Head of caudate nucleus (tissue), 42 donors: ENCODE measurements at regions not wholly inside any gene's neighbourhood (a gene's known extent, or its start where the extent isn't known, plus 50 kb on each side); places are given as distances from the start of the nearest gene placed in this dataset.

ENCODE experiments used
- DNase-seq, 42 donors: peaks; one replicate each; pipeline versions ENCODE4 v3.0.0 to v3.0.0-alpha.2; 2020 to 2021; ENCODE audit warnings: mixed read lengths in 7 of 42
- intact Hi-C: fragments of 100-400 bp; cut with DNase I; formaldehyde crosslinking; loops from one replicate; pipeline ENCODE4 v1.15.0; 2022

- no peak for DNase-seq
- intact Hi-C loops, result no loop called here
Observed at GRCh38 chr12:118880720-118881493, 100.4 kb upstream of the SRRM4 start.

- intact Hi-C loops, result no loop called here
Observed at GRCh38 chr12:118884226-118884625, 97.1 kb upstream of the SRRM4 start.

GRCh38 chr12:118900993-118901392 is 80.3 kb upstream of the SRRM4 start:
- intact Hi-C loops, result no loop called here
- DNase-seq, result no peak

More at GRCh38 chr12:118884226-118884625, 97.1 kb upstream of the SRRM4 start:
- no peak for DNase-seq

- intact Hi-C loops, result no loop called here
- peak in 4 of 42 donors; percentile 4 to 60 (median 38) for DNase-seq
Observed at GRCh38 chr12:118908811-118909210, 72.5 kb upstream of the SRRM4 start.

GRCh38 chr12:118912697-118913270 is 68.6 kb upstream of the SRRM4 start:
- no peak for DNase-seq

DNA sequence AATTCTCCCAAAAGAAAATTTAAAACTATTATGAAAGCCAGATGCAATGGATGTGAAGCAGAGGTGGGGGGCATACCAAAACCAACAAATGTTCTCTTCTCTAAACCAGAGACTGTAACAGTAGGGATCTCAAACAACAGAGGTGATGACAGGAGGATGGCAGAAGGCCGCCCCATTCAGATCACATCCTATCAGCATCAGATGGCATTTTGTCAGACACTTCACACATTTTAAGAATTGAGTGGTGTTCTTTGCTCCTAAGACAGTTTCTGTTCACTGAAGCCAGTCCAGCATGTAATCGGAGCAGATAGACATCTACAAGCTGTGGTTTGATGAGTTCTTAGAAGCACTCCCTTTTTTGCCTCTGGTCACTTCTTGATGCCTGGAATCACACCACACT is 59.6 kb upstream of the SRRM4 start:
- no peak for DNase-seq
- intact Hi-C loops, result no loop called here

More at GRCh38 chr12:118912697-118913270, 68.6 kb upstream of the SRRM4 start:
- intact Hi-C loops, result no loop called here

DNA sequence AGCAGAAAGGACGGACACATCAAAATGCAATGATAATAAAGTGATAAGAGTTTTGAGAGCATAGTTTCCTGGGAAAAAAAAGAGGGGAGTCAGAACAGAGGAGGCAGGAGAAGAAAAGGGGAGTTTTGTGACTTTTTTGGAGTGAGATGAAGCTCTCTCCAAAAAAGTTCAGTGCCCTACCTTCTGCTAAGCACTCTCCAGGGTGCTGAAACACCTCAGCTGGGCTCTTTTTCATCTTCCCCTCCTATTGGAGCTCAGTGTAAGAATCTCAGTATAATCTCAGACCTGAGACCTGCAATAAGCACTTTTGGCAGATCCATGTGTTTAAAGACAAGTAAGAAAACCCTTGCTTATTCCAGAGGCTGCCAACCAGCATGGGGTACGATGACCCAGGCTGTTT is 58.9 kb upstream of the SRRM4 start:
- DNase-seq, result no peak
- intact Hi-C loops, result no loop called here

GRCh38 chr12:118925407-118925806 is 55.9 kb upstream of the SRRM4 start:
- intact Hi-C loops, result no loop called here
- DNase-seq, result no peak

- no peak for DNase-seq
- intact Hi-C loops, result no loop called here
Observed at GRCh38 chr12:118925826-118926225, 55.5 kb upstream of the SRRM4 start.
